Activated CD8-positive, alpha-beta memory T cell treated with anti-CD3 and anti-CD28 coated beads, Interleukin-2, amount 50 U/mL, for 24 hours (primary cell): ENCODE measurements at regions not wholly inside any gene's neighbourhood (a gene's known extent, or its start where the extent isn't known, plus 50 kb on each side); places are given as distances from the start of the nearest gene placed in this dataset.
"Not testable (repeated sequence)": the region's sequence is repeated elsewhere in the genome, so short reads cannot be mapped to it uniquely, and the experiment has no call there.

Experiments
- DNase-seq: peaks from one replicate; pipeline ENCODE4 v3.0.0-alpha.2; 2020; ENCODE audit errors: extremely low read depth

DNA sequence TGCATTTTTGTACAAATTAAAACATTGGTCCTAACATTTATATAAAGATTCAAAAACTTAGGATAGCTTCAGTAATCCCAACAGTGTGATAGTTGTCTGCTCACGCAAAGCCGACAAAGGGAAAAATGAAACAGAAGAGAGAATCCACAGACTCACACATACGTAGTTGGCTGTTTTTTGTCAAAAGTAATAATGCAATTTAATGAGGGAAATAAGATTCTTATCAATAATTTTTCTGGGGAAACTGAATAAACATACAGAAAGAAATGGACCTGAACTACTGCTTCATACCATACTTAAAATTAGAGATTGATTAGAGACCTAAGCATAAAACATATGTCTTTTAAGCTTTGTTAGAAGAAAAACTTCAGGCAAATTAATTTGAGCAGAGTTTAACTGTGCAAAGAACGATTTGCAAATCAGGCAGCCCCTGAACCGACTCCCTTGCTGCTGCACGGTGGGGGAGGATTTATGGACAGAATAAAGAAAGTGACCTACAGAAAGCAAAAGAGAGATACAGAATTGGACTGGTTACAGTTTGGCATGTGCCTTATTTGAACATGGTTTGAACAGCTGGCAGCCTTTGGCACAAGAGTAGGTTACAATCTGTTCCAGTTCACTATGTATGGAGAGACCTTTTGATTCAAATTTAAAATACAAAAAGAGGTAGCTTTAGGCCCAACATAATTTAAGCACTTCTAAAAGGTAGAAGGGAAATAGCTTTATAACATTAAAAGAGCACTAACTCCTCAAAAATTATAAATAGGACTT is 64.9 kb upstream of the CTSV start:
- DNase-seq = not testable (repeated sequence)

DNA sequence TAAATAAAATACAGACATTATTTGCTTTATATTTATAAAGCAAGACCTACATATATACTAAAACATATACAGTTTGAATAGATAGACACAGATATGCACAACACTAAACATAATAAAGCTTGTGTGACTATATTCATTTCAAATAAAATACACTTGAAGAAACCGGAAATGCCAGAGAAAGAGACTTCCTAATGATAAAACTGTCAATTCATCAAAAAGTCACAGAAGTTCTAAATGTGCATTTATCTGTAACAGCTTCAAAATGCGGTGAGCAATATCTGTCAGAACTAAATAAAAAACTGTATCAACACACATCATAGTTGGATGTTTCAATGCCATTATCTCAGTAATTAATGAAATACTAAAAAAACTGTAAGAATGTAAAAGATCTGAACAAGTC is 60.6 kb upstream of the CTSV start:
- DNase-seq = not testable (repeated sequence)

DNA sequence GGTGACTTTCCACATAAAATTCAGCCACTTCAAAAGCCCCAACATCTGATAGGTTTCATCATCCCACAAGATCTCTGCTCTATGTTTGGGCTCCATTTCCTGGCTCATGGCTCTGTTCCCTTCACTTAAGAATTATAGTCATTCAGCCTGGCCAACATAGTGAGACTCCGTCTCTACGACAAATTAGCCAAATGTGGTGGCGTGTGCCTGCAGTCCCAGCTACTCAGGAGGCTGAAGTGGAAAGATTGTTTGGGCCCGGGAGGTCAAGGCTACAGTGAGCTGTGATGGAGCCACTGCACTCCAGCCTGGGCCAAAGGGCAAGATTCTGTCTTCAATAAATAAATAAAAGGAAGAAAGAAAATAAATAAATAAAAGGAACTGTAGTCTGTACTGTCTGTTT is 57.9 kb upstream of the CTSV start:
- no peak for DNase-seq

DNA sequence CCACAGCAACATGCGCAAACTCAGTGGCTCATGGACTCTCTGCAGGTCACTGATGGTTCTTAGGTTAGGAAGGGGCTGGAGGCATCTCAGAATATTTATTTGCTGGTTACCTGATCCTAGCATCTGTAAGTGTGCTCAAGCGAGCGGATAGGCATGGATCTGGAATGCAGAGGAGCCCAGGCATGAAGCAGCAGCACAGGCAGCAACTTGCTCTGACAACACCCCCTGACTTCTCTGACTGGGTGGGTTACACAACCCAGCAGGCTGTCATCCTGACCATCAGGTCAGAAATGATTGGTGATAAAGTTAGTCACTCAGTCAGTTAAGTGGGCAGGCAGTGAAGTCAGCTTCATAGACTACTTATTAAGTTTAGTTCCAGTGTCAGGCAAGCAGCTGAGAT is 50.4 kb upstream of the CTSV start:
- not testable (repeated sequence) for DNase-seq
